ENCODE measurements at regions not wholly inside any gene's neighbourhood (a gene's known extent, or its start where the extent isn't known, plus 50 kb on each side); places are given as distances from the start of the nearest gene placed in this dataset.

- TF ChIP-seq CTCF (IDR thresholded peaks at IDR 0.05) (no peak), ATF3 (CRISPR knock-in tag; conservative IDR thresholded peaks at IDR 0.05) (no peak), CREB1 (CRISPR knock-in tag; IDR thresholded peaks at IDR 0.05) (no peak), TEAD4 (CRISPR knock-in tag; IDR thresholded peaks at IDR 0.05) (no peak), ZNF138 (CRISPR knock-in tag; conservative IDR thresholded peaks at IDR 0.05) (no peak), ZNF416 (CRISPR knock-in tag; IDR thresholded peaks at IDR 0.05) (no peak), TCF7 (CRISPR knock-in tag; IDR thresholded peaks at IDR 0.05; ENCODE audit: low read depth) (no peak), ELF4 (CRISPR knock-in tag; IDR thresholded peaks at IDR 0.05; ENCODE audit: low read depth) (no peak), KAT7 (CRISPR knock-in tag; IDR thresholded peaks at IDR 0.05; ENCODE audit: borderline replicate concordance) (no peak), GABPB1 (CRISPR knock-in tag; IDR thresholded peaks at IDR 0.05) (no peak), AFF4 (CRISPR knock-in tag; IDR thresholded peaks at IDR 0.05; ENCODE audit: borderline replicate concordance) (no peak), NR2C2 (CRISPR knock-in tag; IDR thresholded peaks at IDR 0.05) (no peak)
Observed at GRCh38 chr13:79807554-79807953, 326.6 kb downstream of the NDFIP2 start.
